ENCODE measurements at regions not wholly inside any gene's neighbourhood (a gene's known extent, or its start where the extent isn't known, plus 50 kb on each side); places are given as distances from the start of the nearest gene placed in this dataset.

DNA sequence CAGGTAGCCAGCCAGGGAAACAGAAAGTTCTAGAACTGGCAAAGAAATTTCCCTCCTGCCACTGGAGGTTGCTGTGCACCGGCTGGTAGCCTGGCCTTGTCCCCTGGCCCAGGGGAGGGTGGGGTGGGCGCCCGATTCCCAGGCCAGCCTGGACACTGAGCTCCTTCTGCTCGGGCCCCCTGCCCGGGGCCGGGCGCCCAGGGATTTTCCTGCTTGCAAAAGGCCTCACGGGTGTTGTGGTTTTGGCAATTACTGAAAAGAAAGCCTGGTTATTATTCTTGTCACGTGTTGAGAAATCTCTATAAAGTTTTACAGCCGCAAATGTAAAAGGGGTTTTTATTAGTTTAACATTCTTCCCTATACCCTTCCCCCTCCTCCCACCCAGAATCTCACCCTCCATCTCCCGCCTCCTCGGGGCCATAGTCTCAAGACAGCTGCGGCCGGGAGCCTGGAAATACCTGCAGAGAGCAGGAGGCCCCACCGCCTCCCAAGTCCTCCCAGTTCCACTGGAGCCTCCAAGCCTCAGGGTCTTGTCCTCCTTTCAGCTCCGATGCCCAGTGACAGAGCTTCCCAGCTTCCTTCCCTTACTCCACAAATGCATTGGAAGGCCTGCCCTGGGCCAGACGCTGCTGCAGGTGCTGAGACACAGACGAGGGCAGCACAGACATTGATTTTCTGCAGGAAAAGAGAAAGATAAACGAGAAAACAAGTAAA lies 1515.6 kb downstream of the TBC1D22A start:
- no peak for DNase-seq (ENCODE audit: extremely low read depth, low read depth)
- TF ChIP-seq, protein P1, sequence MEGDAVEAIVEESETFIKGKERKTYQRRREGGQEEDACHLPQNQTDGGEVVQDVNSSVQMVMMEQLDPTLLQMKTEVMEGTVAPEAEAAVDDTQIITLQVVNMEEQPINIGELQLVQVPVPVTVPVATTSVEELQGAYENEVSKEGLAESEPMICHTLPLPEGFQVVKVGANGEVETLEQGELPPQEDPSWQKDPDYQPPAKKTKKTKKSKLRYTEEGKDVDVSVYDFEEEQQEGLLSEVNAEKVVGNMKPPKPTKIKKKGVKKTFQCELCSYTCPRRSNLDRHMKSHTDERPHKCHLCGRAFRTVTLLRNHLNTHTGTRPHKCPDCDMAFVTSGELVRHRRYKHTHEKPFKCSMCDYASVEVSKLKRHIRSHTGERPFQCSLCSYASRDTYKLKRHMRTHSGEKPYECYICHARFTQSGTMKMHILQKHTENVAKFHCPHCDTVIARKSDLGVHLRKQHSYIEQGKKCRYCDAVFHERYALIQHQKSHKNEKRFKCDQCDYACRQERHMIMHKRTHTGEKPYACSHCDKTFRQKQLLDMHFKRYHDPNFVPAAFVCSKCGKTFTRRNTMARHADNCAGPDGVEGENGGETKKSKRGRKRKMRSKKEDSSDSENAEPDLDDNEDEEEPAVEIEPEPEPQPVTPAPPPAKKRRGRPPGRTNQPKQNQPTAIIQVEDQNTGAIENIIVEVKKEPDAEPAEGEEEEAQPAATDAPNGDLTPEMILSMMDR (IDR thresholded peaks at IDR 0.05; ENCODE audit: low read depth, low read length, missing control alignments), result no peak
- no peak overlapping the region for H3K4me3 ChIP-seq (replicated peaks; ENCODE audit: low read depth, low read length)

- no peak overlapping the region for H3K4me3 ChIP-seq (replicated peaks; ENCODE audit: low read depth, low read length)
- TF ChIP-seq, protein P1 (IDR thresholded peaks at IDR 0.05; ENCODE audit: low read depth, low read length, missing control alignments), result no peak
Observed at GRCh38 chr22:48276994-48277867, 1514.8 kb downstream of the TBC1D22A start.

DNA sequence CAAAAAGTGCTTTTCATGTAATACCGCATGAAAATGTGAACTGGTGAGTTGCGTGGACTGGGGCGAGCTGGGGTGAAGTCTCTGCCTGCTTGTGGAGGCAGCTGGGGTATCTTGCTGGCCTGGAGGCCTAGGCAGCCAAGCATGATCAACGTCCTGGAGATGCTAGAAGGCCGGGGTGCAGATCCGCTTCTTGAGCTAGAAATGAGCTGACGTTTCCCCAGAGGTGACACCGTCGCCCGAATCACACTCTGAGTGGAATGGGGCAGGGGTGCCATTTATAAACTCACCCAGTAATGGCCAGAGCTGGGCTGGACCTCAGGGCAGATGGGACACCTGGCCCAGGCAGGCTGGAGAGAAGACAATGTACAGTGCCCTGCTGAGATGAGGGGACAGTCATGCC lies 1513.0 kb downstream of the TBC1D22A start:
- TF ChIP-seq, protein P1 (IDR thresholded peaks at IDR 0.05; ENCODE audit: low read depth, low read length, missing control alignments), result no peak
- no peak for DNase-seq (ENCODE audit: extremely low read depth, low read depth)
- no peak overlapping the region for H3K4me3 ChIP-seq (replicated peaks; ENCODE audit: low read depth, low read length)

More at GRCh38 chr22:48276994-48277867, 1514.8 kb downstream of the TBC1D22A start:
- no peak for DNase-seq (ENCODE audit: extremely low read depth, low read depth)

- H3K4me3 ChIP-seq (replicated peaks; ENCODE audit: low read depth, low read length), result no peak overlapping the region
- no peak for DNase-seq (ENCODE audit: extremely low read depth, low read depth)
- TF ChIP-seq, protein P1 (IDR thresholded peaks at IDR 0.05; ENCODE audit: low read depth, low read length, missing control alignments), result no peak
Observed at GRCh38 chr22:48270731-48271130, 1508.3 kb downstream of the TBC1D22A start.

DNA sequence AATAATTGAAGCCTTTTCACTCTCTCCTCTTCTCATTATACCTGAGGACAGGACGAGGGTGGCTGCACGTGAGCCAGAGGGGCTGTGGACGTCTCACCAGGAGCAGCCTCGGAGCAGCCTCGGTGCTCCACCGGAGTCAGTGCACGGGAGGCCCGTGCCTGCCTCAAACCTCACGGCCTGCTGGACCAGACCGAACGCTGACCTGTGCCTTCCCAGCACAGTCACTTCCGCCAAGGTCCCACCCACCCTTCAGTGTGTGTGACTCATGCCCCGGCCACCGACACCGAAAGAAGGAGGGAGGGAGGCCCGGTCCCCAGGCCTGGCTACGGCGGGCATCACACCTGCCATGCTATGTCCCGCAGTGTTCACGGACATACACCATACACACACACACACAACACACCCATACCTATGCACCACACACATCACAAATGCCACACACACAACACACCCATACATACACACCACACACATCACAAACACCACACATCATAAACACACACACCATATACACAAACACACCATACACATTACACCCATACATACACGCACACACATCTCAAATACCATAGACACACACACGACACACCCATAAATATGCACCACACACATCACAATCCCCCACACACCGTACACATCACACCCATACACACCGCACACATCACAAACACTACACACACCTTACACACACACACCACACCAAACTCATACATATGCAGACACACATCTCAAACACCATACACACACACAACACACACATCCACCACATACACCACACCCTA lies 1506.5 kb downstream of the TBC1D22A start:
- TF ChIP-seq, protein P1 (IDR thresholded peaks at IDR 0.05; ENCODE audit: low read depth, low read length, missing control alignments), result no peak
- DNase-seq (ENCODE audit: extremely low read depth, low read depth), result no peak
- H3K4me3 ChIP-seq (replicated peaks; ENCODE audit: low read depth, low read length), result no peak overlapping the region

DNA sequence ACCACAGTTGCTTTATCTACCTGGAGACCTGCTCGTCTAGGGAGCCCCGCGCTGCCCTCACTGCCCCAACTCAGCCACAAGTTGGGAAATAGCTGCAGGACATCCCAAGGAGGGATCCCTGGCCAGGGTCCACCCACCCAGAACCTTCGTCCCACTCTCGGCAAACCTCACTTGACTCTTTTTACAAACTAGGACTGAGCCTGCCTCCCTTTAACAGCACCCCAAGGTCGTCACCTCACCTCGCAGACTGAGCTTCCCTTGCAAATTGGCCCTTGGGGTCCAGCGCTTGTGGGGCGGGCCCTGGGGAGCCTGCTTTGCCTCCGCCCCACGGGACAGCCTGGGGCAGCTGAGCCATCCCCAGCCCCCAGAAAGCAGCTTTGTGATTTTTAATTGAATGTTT lies 1505.8 kb downstream of the TBC1D22A start:
- TF ChIP-seq, protein P1 (IDR thresholded peaks at IDR 0.05; ENCODE audit: low read depth, low read length, missing control alignments), result no peak
- DNase-seq (ENCODE audit: extremely low read depth, low read depth), result no peak
- H3K4me3 ChIP-seq (replicated peaks; ENCODE audit: low read depth, low read length), result no peak overlapping the region
